SK-MEL-5 (cell line): ENCODE measurements at regions not wholly inside any gene's neighbourhood (a gene's known extent, or its start where the extent isn't known, plus 50 kb on each side); places are given as distances from the start of the nearest gene placed in this dataset.

Experiments
- DNase-seq: peaks from one replicate; pipeline ENCODE4 v3.0.0-alpha.2; 2016; ENCODE audit warnings: low read depth, low spot score
- in situ Hi-C: cut with HindIII; loops from 2 replicates; pipeline ENCODE4 v1.10.0; 2016; ENCODE audit warnings: low sequenced_read_pairs, high pct_unique_total_duplicates, low pct_unique_long_range_greater_than_20kb

- DNase-seq, result no peak
- in situ Hi-C loops, result no loop called here
Observed at GRCh38 chr5:68777135-68777534, 316.7 kb upstream of the SLC30A5 start.

GRCh38 chr5:68778484-68778883, 315.3 kb upstream of the SLC30A5 start:
- in situ Hi-C loops, result no loop called here
- DNase-seq, result no peak

GRCh38 chr5:68780299-68780955, 313.4 kb upstream of the SLC30A5 start:
- in situ Hi-C loops, result no loop called here
- DNase-seq, result no peak

GRCh38 chr5:68793074-68793473, 300.7 kb upstream of the SLC30A5 start:
- DNase-seq, result no peak
- in situ Hi-C loops, result no loop called here

GRCh38 chr5:68793993-68794392, 299.8 kb upstream of the SLC30A5 start:
- in situ Hi-C loops, result no loop called here
- DNase-seq, result no peak

- DNase-seq, result no peak
- in situ Hi-C loops, result no loop called here
Observed at GRCh38 chr5:68795190-68795589, 298.6 kb upstream of the SLC30A5 start.

GRCh38 chr5:68798877-68799843, 294.7 kb upstream of the SLC30A5 start:
- in situ Hi-C loops, result no loop called here
- no peak for DNase-seq

GRCh38 chr5:68802430-68802829, 291.4 kb upstream of the SLC30A5 start:
- no peak for DNase-seq
- in situ Hi-C loops, result no loop called here

GRCh38 chr5:68803881-68804319, 289.9 kb upstream of the SLC30A5 start:
- in situ Hi-C loops, result no loop called here
- no peak for DNase-seq

- in situ Hi-C loops, result no loop called here
- DNase-seq, result no peak
Observed at GRCh38 chr5:68804343-68804742, 289.5 kb upstream of the SLC30A5 start.

GRCh38 chr5:68805444-68805843, 288.4 kb upstream of the SLC30A5 start:
- DNase-seq, result no peak
- in situ Hi-C loops, result no loop called here

GRCh38 chr5:68817632-68818031, 276.2 kb upstream of the SLC30A5 start:
- in situ Hi-C loops, result no loop called here
- DNase-seq, result no peak

GRCh38 chr5:68818057-68818695, 275.6 kb upstream of the SLC30A5 start:
- in situ Hi-C loops, result no loop called here
- no peak for DNase-seq

GRCh38 chr5:68818870-68819269, 274.9 kb upstream of the SLC30A5 start:
- in situ Hi-C loops, result no loop called here
- no peak for DNase-seq

- no peak for DNase-seq
- in situ Hi-C loops, result no loop called here
Observed at GRCh38 chr5:68821056-68821455, 272.8 kb upstream of the SLC30A5 start.

- no peak for DNase-seq
- in situ Hi-C loops, result no loop called here
Observed at GRCh38 chr5:68822796-68823195, 271.0 kb upstream of the SLC30A5 start.

- no peak for DNase-seq
- in situ Hi-C loops, result no loop called here
Observed at GRCh38 chr5:68823301-68823700, 270.5 kb upstream of the SLC30A5 start.

- no peak for DNase-seq
- in situ Hi-C loops, result no loop called here
Observed at GRCh38 chr5:68830377-68830898, 263.4 kb upstream of the SLC30A5 start.
